CD4-positive, alpha-beta T cell (primary cell): ENCODE measurements at regions not wholly inside any gene's neighbourhood (a gene's known extent, or its start where the extent isn't known, plus 50 kb on each side); places are given as distances from the start of the nearest gene placed in this dataset.

ENCODE experiments used
- ATAC-seq: fragments of 200-7000 bp; cut with Tn5 transposase; one replicate; pipeline ENCODE4 v1.10.0; 2022; ENCODE audit warnings: mild to moderate bottlenecking; ENCODE audit not compliant: poor library complexity
- CTCF ChIA-PET: fragments of 350-600 bp; sonication (Branson Sonifier 250); formaldehyde crosslinking; loops from one replicate; lab custom pipeline; 2021; ENCODE audit warnings: antibody characterized with exemption, inconsistent platforms; lab: Charles Lee
- POLR2A ChIA-PET: fragments of 350-600 bp; sonication (Branson Sonifier 250); formaldehyde crosslinking; loops from one replicate; lab custom pipeline; 2021; ENCODE audit warnings: antibody characterized with exemption, inconsistent platforms; lab: Charles Lee
- DNase-seq, 14 experiments: peaks; one replicate each; pipeline ENCODE4 v3.0.0-alpha.2; 2013 to 2020; ENCODE audit warnings: mixed read lengths in 2 of 14
- H3K27ac ChIP-seq, 2 donors: one replicate each; pipeline versions ENCODE4 v1.5.1 to v1.7.0; 2013; ENCODE audit warnings: low read length in 2 of 2, low read depth in 1 of 2, mild to moderate bottlenecking in 1 of 2
- H3K27me3 ChIP-seq, 2 experiments: 1 replicate in 1 of 2; 2 replicates in 1 of 2; pipeline versions ENCODE4 v1.6.1 to v1.7.0; 2013; ENCODE audit warnings: low read length in 2 of 2, control low read depth in 1 of 2, mild to moderate bottlenecking in 1 of 2, moderate library complexity in 1 of 2; ENCODE audit not compliant: insufficient read depth in 2 of 2, control insufficient read depth in 1 of 2
- H3K36me3 ChIP-seq: one replicate; pipeline ENCODE4 v1.6.1; 2013; ENCODE audit warnings: low read length, control low read depth; ENCODE audit not compliant: insufficient read depth
- H3K4me1 ChIP-seq: one replicate; pipeline ENCODE4 v1.6.1; 2013; ENCODE audit warnings: low read length, control low read depth; ENCODE audit not compliant: insufficient read depth
- H3K4me3 ChIP-seq: one replicate; pipeline ENCODE4 v1.5.1; 2013; ENCODE audit warnings: mild to moderate bottlenecking, low read length, moderate library complexity
- H3K9me3 ChIP-seq, 2 experiments: 1 replicate in 1 of 2; 2 replicates in 1 of 2; pipeline versions ENCODE4 v1.6.1 to v1.7.0; 2013; ENCODE audit warnings: low read length in 2 of 2, mild to moderate bottlenecking in 2 of 2, control low read depth in 1 of 2, moderate library complexity in 1 of 2; ENCODE audit not compliant: control insufficient read depth in 1 of 2, insufficient read depth in 1 of 2
- H3K27ac Mint-ChIP-seq: one replicate; pipeline ENCODE4 v1.8.0; 2020; ENCODE audit warnings: mixed read lengths
- H3K27me3 Mint-ChIP-seq: one replicate; pipeline ENCODE4 v1.8.0; 2021; ENCODE audit warnings: mixed read lengths
- H3K36me3 Mint-ChIP-seq: one replicate; pipeline ENCODE4 v1.8.0; 2021; ENCODE audit warnings: low read depth, mixed read lengths
- H3K4me1 Mint-ChIP-seq: one replicate; pipeline ENCODE4 v1.8.0; 2021; ENCODE audit warnings: low read depth, mixed read lengths
- H3K4me3 Mint-ChIP-seq: one replicate; pipeline ENCODE4 v1.8.0; 2020; ENCODE audit warnings: mild to moderate bottlenecking, mixed read lengths
- H3K9me3 Mint-ChIP-seq: one replicate; pipeline ENCODE4 v1.8.0; 2020; ENCODE audit warnings: mixed read lengths
- CTCF ChIP-seq: fragments of 200-600 bp; IDR thresholded peaks from one replicate; pipeline ENCODE4 v1.8.0; 2022; ENCODE audit warnings: antibody characterized with exemption, mild to moderate bottlenecking
- intact Hi-C, 2 experiments: fragments of 100-400 bp; cut with DNase I in 1 of 2; cut with micrococcal nuclease in 1 of 2; formaldehyde crosslinking; loops; one replicate each; pipeline versions ENCODE4 v1.15.1 to v1.9.0; 2023 to 2025; cut with DNase I, micrococcal nuclease

GRCh38 chr10:125213541-125214282 is 53.3 kb upstream of the CTBP2 start:
- Histone ChIP-seq H3K27ac (no peak overlapping the region), H3K27me3 (no peaks in the 10 kb centered on the region), H3K9me3 (peaks cover 0 to 14% of the 10 kb centered on the region in 2 experiments), H3K4me3 (no peak overlapping the region), H3K4me1 (no peaks in the 10 kb centered on the region), H3K36me3 (no peaks in the 10 kb centered on the region)
- TF ChIP-seq CTCF: no peak
- Mint-ChIP-seq H3K27me3 (no peaks in the 10 kb centered on the region), H3K9me3 (no peaks in the 10 kb centered on the region), H3K27ac (no peak overlapping the region), H3K4me3 (no peak overlapping the region), H3K4me1 (no peaks in the 10 kb centered on the region), H3K36me3 (no peaks in the 10 kb centered on the region)
- ChIA-PET POLR2A (interaction anchor here (0.6 kb wide), 1 partner anchor 12 kb away, joined by 4 read pairs; no protein-coding TSS in a partner anchor), CTCF (interaction anchor here (0.5 kb wide), 1 partner anchor 833 kb away, joined by 4 read pairs; no protein-coding TSS in a partner anchor)
- DNase-seq (no peak), ATAC-seq (no peak)
- intact Hi-C loops: no loop called here

GRCh38 chr10:125212150-125212809 is 51.9 kb upstream of the CTBP2 start:
- H3K27ac Mint-ChIP-seq: no peak overlapping the region
- no peak for TF ChIP-seq CTCF
- no peaks in the 10 kb centered on the region for H3K36me3 ChIP-seq
- intact Hi-C loops: no loop called here
- no peaks in the 10 kb centered on the region for H3K36me3 Mint-ChIP-seq
- H3K9me3 ChIP-seq: peaks cover 0 to 14% of the 10 kb centered on the region in 2 experiments
- no peak overlapping the region for H3K4me3 Mint-ChIP-seq
- POLR2A ChIA-PET: no interaction called here
- no peaks in the 10 kb centered on the region for H3K4me1 ChIP-seq
- no peak for ATAC-seq
- no peaks in the 10 kb centered on the region for H3K4me1 Mint-ChIP-seq
- CTCF ChIA-PET: no interaction called here
- no peaks in the 10 kb centered on the region for H3K27me3 ChIP-seq
- DNase-seq: no peak
- H3K9me3 Mint-ChIP-seq: no peaks in the 10 kb centered on the region
- no peak overlapping the region for H3K27ac ChIP-seq
- H3K27me3 Mint-ChIP-seq: no peaks in the 10 kb centered on the region
- no peak overlapping the region for H3K4me3 ChIP-seq
